GM13977 (cell line): ENCODE measurements at regions not wholly inside any gene's neighbourhood (a gene's known extent, or its start where the extent isn't known, plus 50 kb on each side); places are given as distances from the start of the nearest gene placed in this dataset.

Experiments used
- DNase-seq: peaks from one replicate; pipeline ENCODE4 v3.0.0; 2012; ENCODE audit warnings: low spot score
- CTCF ChIP-seq: IDR thresholded peaks from 2 replicates; pipeline ENCODE4 v1.5.1; 2012; ENCODE audit warnings: mild to moderate bottlenecking, control low read depth; ENCODE audit not compliant: insufficient read depth; ENCODE audit errors: extremely low read depth, missing control alignments
- in situ Hi-C: fragments of 300-500 bp; cut with MboI; formaldehyde crosslinking; loops from one replicate; pipeline ENCODE4 v1.12.0; 2022; ENCODE audit warnings: low sequenced_read_pairs, low pct_unique_long_range_greater_than_20kb, mixed read lengths, inconsistent platforms; ENCODE audit not compliant: unreplicated experiment

DNA sequence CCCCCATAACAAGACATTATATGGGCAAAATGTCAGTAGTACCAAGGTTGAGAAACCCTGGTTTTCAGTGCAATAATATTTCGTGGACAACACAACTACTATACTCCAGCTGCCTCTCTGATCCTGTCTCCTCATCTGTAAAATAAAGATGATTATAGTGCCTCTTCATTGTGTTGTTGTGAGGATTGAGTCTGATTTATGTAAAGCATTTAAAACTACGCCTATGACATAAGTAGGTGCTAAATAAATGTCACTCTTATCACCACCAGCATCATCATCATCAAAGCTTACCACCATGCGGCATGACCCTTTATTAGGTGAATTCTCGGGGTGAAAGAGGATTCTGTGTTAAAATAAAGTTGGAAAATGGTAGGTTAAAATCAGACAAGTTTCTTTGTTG lies 67.8 kb upstream of the IFNE start:
- in situ Hi-C loops: no loop called here
- TF ChIP-seq CTCF: no peak
- no peak for DNase-seq

DNA sequence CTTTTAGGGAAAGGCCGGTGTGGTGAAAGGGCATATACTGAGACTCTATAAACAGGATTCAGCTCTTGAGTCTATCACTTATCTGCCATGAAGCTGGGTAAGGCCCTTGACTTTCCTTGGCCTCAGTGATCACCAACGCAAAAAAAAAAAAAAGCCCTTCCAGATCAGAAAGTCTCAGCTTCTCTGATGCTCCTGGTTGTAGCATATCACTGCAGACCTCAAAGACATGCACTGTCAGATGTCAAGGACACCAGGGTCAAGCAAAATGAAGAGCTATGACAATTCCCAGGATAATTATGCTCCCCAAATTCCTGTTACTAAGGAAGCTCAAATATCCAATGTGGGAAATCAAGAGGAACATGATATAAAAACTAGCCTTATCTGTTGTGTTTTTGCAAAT lies 68.3 kb upstream of the IFNE start:
- no peak for TF ChIP-seq CTCF
- DNase-seq: no peak
- in situ Hi-C loops: no loop called here

DNA sequence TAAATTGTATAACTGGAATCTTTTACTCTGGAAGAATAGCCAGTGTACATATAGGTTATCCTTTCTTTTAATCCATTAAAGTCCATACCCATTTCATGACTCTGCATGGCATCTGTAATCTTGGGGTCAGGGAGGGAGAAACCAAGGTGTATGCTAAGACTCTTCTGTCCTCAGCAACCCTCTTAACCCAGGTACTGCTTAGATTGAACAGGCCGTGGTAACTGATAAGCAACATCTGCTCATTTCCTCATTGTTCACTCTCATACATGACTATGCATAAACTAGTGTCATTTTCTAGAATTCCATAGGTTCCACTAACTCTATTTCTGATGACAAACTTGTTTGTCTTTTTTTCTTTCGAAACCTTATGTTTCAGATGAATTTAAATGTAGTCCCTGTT lies 69.3 kb upstream of the IFNE start:
- no peak for TF ChIP-seq CTCF
- in situ Hi-C loops: no loop called here
- DNase-seq: no peak

GRCh38 chr9:21552244-21553170 lies 70.4 kb upstream of the IFNE start:
- TF ChIP-seq CTCF: no peak
- in situ Hi-C loops: no loop called here
- no peak for DNase-seq

GRCh38 chr9:21553441-21553840 lies 71.3 kb upstream of the IFNE start:
- TF ChIP-seq CTCF: no peak
- in situ Hi-C loops: no loop called here
- no peak for DNase-seq

DNA sequence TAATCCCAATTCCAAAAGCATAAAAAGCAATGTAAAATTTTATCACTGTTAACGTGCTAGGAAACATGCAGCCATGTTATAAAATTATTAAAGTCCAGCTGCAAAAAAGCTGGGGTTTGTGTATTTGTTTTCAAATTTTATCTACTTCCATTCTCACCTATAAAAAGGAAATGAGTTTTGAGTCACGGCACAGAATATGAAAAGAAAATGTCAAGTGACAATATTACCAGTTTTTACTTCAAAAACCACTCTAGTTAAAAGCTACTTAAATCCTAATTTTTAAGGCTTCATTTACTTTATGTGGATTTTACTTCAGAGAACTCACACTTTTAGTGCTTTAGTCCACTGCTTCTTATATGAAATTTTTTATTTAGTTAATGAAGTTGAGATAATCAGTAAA lies 72.7 kb upstream of the IFNE start:
- no peak for TF ChIP-seq CTCF
- DNase-seq: no peak
- in situ Hi-C loops: no loop called here
